Muscle layer of colon (tissue), 2 donors: ENCODE measurements at regions not wholly inside any gene's neighbourhood (a gene's known extent, or its start where the extent isn't known, plus 50 kb on each side); places are given as distances from the start of the nearest gene placed in this dataset.

Source experiments
- H3K27ac ChIP-seq: one replicate; pipeline ENCODE4 v1.7.0; 2013; ENCODE audit warnings: low read depth, mild to moderate bottlenecking, low read length, moderate library complexity
- H3K27me3 ChIP-seq, 2 donors: one replicate each; pipeline ENCODE4 v1.7.0; 2013; ENCODE audit warnings: low read length in 2 of 2, mild to moderate bottlenecking in 2 of 2; ENCODE audit not compliant: insufficient read depth in 2 of 2, control insufficient read depth in 1 of 2
- H3K36me3 ChIP-seq: one replicate; pipeline ENCODE4 v1.7.0; 2013; ENCODE audit warnings: mild to moderate bottlenecking, low read length; ENCODE audit not compliant: insufficient read depth
- H3K4me1 ChIP-seq: one replicate; pipeline ENCODE4 v1.7.0; 2013; ENCODE audit warnings: mild to moderate bottlenecking, low read length; ENCODE audit not compliant: insufficient read depth
- H3K4me3 ChIP-seq, 2 donors: one replicate each; pipeline ENCODE4 v1.7.0; 2013; ENCODE audit warnings: low read length in 2 of 2, low read depth in 1 of 2, mild to moderate bottlenecking in 1 of 2, moderate library complexity in 1 of 2
- H3K9ac ChIP-seq: one replicate; pipeline ENCODE4 v1.7.0; 2013; ENCODE audit warnings: low read length
- H3K9me3 ChIP-seq: one replicate; pipeline ENCODE4 v1.7.0; 2013; ENCODE audit warnings: mild to moderate bottlenecking, low read length
- donor health status: abdominal sarcoma.
- donor health status: Adenocarcinoma of cecum.

DNA sequence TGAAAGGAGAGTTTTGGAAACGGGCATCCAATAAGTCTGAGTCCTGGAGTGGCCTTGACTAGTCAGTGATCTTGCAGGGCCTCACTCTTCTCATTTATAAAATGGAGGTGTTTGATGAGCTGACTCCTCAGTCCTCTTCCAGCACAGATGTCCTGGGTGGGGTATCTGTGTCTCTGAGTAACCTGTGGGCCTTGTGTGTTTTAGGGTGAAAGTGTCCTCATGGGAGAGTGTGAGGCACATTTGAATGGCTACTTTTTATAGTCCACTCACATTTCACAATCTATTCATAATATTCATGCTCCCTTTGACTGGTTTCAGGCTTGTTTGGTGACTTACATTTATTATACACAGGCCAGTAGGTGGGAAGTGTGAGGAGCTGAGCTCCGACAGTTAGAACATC, 106.4 kb upstream of the CELF4 start:
- no peaks in the 10 kb centered on the region for H3K9me3 ChIP-seq
- no peaks in the 10 kb centered on the region for H3K36me3 ChIP-seq
- no peak overlapping the region for H3K4me3 ChIP-seq
- no peak overlapping the region for H3K9ac ChIP-seq
- no peak overlapping the region for H3K27ac ChIP-seq
- H3K27me3 ChIP-seq: no peaks in the 10 kb centered on the region
- no peaks in the 10 kb centered on the region for H3K4me1 ChIP-seq

DNA sequence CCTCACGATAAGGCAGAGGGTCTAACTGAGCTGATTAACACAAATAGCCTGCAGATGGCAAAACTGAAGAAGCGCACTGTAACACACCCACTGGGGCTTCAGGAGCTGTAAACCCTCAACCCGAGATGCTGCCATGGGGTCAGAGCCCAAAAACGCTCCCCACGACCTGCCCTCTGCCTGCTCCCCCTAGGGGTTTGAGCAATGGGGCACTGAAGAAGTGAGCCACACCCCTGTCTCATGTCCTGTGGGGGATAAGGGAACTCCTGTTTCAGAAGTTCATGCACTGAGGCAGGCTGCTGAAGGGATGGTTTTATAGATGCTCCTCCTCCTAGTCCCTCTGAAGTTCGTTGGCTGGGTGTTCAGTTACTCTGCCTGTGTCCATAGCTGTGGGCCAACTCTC, 105.9 kb upstream of the CELF4 start:
- H3K27ac ChIP-seq: no peak overlapping the region
- H3K4me1 ChIP-seq: no peaks in the 10 kb centered on the region
- no peaks in the 10 kb centered on the region for H3K27me3 ChIP-seq
- no peak overlapping the region for H3K4me3 ChIP-seq
- no peak overlapping the region for H3K9ac ChIP-seq
- no peaks in the 10 kb centered on the region for H3K36me3 ChIP-seq
- no peaks in the 10 kb centered on the region for H3K9me3 ChIP-seq

DNA sequence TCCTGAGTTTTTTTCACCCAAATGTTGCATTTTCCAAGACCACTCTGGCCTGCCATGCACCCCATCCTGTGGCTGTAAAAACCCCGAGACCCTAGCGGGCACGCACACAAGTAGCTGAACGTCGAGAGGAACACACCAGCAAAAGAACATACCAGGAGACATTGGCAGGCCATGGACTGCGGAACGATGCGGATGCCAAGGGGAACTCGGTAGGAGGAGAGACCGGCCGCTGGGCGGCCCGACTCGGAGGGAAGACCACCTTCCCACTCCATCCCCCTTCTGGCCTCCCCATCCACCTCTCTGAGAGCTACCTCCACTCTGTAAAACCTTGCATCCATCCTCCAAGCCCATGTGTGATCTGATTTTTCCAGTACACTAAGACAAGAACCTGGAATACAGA, 105.5 kb upstream of the CELF4 start:
- Histone ChIP-seq H3K27me3 (no peaks in the 10 kb centered on the region), H3K36me3 (no peaks in the 10 kb centered on the region), H3K9me3 (no peaks in the 10 kb centered on the region), H3K9ac (no peak overlapping the region), H3K4me1 (no peaks in the 10 kb centered on the region), H3K4me3 (no peak overlapping the region), H3K27ac (no peak overlapping the region)

DNA sequence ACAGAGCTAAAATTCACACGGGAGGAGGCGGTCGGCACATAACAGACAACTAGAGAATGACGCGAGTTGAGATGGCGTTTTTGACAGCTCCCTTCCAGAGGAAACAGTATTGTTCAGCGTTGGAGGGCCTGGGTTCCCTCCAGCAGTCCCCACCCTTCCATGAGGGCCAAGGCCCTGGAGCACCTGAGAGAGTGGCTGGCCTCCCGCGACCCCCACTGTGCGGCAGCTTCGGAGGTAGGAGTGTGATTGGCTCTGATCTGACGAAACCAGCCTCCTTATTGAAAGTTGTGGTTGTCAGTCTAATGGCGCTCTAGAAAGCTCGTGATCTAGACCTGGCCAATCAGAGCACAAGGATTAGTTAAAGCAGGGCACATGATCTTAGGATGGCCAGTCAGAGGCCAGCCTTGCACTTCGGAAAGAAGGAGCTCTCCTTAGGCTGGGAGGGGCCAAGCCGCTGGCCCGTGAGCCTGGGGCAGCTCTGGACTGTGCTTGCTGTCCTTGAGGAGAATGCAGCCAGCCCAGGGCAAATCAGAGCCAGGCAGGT, 104.5 kb upstream of the CELF4 start:
- H3K4me3 ChIP-seq: no peak overlapping the region
- no peaks in the 10 kb centered on the region for H3K9me3 ChIP-seq
- H3K36me3 ChIP-seq: no peaks in the 10 kb centered on the region
- no peaks in the 10 kb centered on the region for H3K4me1 ChIP-seq
- H3K27ac ChIP-seq: no peak overlapping the region
- no peak overlapping the region for H3K9ac ChIP-seq
- no peaks in the 10 kb centered on the region for H3K27me3 ChIP-seq

DNA sequence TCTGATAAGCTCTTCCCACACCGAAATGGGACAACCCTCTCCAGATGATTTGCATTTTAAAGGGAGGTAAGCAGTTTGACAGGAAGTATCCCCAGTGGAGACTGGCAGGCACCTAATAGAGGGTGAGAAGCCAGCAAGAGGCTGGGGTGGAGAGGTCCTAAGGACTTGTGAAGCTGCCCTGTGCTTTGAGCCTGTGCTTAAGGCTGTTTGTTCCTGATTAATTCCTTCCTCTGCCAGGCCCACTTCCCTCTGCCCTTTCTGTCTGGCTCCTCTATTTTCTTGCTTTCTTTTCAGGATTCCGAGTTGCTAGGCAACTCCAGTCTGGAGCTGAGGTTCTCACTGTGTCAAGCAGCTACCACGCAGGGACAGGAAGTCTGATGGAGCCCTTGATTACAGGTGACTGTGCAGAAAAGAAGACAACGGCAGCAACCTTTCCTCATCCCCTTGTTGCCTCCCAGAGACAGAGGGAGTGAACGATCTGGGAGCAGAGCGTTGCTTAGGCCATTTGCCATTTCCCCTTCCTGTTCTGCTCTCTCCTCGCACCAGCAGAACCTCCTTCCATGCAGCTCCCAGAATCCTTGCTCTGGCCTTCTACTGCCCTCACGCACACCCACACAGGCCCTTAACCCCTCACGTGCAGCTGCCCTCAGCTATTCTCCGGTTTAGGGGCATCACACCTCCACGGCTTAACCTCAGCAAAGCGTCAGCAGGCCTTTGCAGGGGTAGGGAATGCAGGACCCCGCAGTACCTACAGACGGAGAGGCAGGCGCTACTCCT, 103.6 kb upstream of the CELF4 start:
- H3K9me3 ChIP-seq: no peaks in the 10 kb centered on the region
- no peak overlapping the region for H3K9ac ChIP-seq
- H3K27ac ChIP-seq: no peak overlapping the region
- no peaks in the 10 kb centered on the region for H3K27me3 ChIP-seq
- H3K4me1 ChIP-seq: no peaks in the 10 kb centered on the region
- H3K4me3 ChIP-seq: no peak overlapping the region
- H3K36me3 ChIP-seq: no peaks in the 10 kb centered on the region

DNA sequence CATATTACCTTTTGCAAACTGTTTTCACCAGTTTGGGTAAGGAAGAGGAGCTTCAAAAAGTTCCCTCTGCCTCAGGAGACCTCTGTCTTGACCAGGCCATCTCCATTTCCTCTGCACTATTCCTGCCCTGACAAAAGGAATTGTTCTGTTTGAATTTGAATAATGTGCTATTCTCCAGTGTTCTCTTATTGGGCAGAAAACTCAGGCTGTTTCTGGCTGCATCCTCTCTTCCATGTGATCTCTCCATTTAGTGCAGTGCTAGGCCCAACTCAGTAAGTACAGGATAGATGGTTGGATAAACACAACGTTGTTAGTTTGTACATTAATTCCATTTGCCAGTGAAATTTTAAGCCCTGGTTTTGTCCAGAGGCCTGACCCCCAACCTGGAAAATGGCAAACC, 102.2 kb upstream of the CELF4 start:
- no peaks in the 10 kb centered on the region for H3K27me3 ChIP-seq
- no peaks in the 10 kb centered on the region for H3K9me3 ChIP-seq
- H3K9ac ChIP-seq: no peak overlapping the region

DNA sequence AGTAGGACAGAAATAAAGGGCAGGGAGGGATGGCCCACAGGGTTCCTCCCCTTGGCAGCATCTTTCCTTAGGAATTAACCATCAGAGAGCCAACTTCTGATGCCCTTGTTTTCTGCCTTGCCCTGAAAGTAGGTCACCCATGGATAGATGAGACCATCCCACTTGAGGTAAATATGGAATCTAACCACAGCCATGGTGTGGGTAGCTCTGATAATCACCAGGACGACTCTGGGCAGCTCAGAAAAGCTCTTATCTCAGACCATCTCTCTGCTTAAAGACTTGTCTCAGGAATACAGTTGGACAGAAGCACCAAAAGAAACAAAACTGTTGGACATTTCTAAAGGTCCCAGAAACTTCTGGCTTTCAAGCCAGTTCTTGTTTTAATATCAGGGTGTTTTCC, 101.4 kb upstream of the CELF4 start:
- H3K27ac ChIP-seq: no peak overlapping the region
- no peaks in the 10 kb centered on the region for H3K4me1 ChIP-seq
- H3K4me3 ChIP-seq: no peak overlapping the region
- no peaks in the 10 kb centered on the region for H3K27me3 ChIP-seq
- no peaks in the 10 kb centered on the region for H3K9me3 ChIP-seq
- no peaks in the 10 kb centered on the region for H3K36me3 ChIP-seq
- no peak overlapping the region for H3K9ac ChIP-seq

More for the DNA sequence above, 102.2 kb upstream of the CELF4 start:
- H3K4me3 ChIP-seq: no peak overlapping the region
- H3K4me1 ChIP-seq: no peaks in the 10 kb centered on the region
- no peaks in the 10 kb centered on the region for H3K36me3 ChIP-seq
- no peak overlapping the region for H3K27ac ChIP-seq

DNA sequence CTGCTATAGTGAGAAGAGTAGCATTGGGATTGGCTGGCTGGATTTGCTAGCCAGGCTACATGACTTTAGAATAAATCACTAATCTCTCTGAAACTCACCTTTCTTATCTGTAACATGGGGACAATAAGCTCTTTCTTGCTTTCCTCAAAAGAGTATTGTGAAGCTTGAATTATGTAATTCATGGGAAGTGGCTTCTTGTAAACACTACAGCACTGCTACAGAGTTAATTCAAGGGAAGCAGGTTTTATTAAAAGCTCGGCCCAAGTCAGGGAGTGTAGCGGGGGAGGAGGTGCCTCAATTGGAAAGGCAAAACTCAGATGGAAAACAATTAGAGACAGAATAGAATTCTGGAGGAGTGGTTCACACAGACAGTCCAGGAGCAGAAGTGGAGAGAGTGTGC, 100.9 kb upstream of the CELF4 start:
- Histone ChIP-seq H3K4me1 (no peaks in the 10 kb centered on the region), H3K27ac (no peak overlapping the region), H3K27me3 (no peaks in the 10 kb centered on the region), H3K9me3 (no peaks in the 10 kb centered on the region), H3K9ac (no peak overlapping the region), H3K36me3 (no peaks in the 10 kb centered on the region), H3K4me3 (no peak overlapping the region)

DNA sequence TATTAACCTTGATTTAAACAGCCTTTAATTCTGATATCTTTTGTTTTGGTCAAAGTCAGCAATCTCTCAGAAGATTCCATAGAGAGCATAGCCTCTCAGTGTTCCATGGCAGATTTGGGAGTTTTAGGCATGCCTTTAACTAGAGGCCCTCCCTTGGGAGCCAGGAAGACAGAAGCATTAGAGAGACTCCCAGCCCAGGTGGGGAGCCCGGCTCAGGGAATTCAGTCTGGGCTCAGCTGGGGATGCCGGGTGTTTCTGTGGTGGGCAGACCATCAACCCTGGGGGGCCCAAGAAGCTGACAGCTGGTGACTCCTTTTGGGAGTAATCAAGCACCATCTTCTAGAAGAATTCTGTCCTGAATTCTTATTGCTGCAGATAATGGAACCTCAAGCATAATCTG, 99.7 kb upstream of the CELF4 start:
- no peaks in the 10 kb centered on the region for H3K4me1 ChIP-seq
- no peaks in the 10 kb centered on the region for H3K27me3 ChIP-seq
- no peak overlapping the region for H3K4me3 ChIP-seq
- no peaks in the 10 kb centered on the region for H3K9me3 ChIP-seq
- no peak overlapping the region for H3K27ac ChIP-seq
- no peak overlapping the region for H3K9ac ChIP-seq
- H3K36me3 ChIP-seq: no peaks in the 10 kb centered on the region

DNA sequence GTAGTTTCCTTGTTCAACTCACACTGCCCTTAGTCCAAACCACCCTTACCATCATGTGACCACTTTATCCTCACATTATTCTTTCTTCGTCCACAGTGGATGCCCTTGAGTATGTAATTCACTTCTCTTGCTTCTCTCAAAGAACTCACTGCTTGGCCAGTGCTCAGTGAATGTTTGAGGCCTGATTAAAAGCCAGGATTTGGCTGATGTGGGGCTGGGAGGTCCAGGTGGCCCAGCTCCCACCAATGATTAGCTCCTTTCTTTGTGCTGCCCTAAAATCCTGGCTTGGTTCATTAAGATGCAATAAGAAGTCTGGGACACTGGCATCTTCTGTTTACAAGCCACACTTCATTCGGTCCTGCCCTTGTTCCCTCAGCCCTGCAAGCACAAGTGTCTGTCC, 97.8 kb upstream of the CELF4 start:
- H3K4me3 ChIP-seq: no peak overlapping the region
- no peaks in the 10 kb centered on the region for H3K4me1 ChIP-seq
- H3K36me3 ChIP-seq: no peaks in the 10 kb centered on the region

DNA sequence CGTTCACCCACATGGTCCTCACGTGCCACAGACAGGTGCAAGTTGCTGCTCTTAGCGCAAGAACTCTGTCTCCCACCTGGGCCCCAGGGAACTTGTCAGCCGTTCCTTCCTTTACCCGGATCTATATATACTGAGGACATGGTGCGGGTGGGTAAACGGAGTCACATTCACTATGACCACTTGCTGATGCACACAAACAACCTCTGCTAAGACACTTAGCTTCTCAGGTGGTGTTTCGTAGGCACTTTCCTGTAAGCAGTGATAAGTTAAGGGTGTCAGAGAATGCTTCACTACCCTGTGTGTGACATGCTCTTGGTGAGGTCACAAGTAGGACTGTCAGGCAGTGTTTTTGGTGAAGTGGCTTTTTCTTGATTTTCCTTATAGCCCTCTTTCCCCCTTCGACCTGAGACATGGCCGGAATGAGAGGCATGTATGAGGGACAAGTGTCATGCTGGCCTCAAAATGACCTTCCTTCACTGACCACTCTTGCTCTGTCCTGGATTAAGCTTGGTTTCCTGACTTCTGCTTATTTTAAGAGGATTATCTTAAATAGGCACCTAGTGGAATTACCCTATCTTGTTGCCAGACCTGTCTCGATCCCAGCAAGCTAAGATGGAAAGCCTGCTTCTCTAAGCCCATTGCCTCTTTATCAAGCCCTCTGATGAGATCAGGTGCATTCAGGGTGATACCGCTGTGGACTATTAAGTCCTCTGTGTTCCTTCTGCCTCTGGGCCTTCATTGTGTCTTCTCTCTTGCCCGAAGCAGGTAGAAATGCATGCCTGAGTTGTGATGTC, 97.1 kb upstream of the CELF4 start:
- Histone ChIP-seq H3K27me3 (no peaks in the 10 kb centered on the region), H3K4me3 (no peak overlapping the region), H3K27ac (no peak overlapping the region), H3K4me1 (no peaks in the 10 kb centered on the region), H3K9ac (no peak overlapping the region), H3K36me3 (no peaks in the 10 kb centered on the region), H3K9me3 (no peaks in the 10 kb centered on the region)

More for the DNA sequence above, 97.8 kb upstream of the CELF4 start:
- H3K9ac ChIP-seq: no peak overlapping the region
- no peaks in the 10 kb centered on the region for H3K9me3 ChIP-seq
- H3K27ac ChIP-seq: no peak overlapping the region
- H3K27me3 ChIP-seq: no peaks in the 10 kb centered on the region
